K562 (cell line): ENCODE measurements at regions not wholly inside any gene's neighbourhood (a gene's known extent, or its start where the extent isn't known, plus 50 kb on each side); places are given as distances from the start of the nearest gene placed in this dataset.

Source experiments
- ATAC-seq: fragments of 200-7000 bp; cut with Tn5 transposase; 3 replicates; pipeline ENCODE4 v1.9.1; 2020; ENCODE audit warnings: moderate library complexity
- BruUV-seq: library from RNA; stranded (reverse); fragments of 400-500 nt; replicated peaks from 2 replicates; lab custom pipeline; 2021; lab: Mats Ljungman, UMichigan
- CTCF ChIA-PET: fragments of 300-600 bp; formaldehyde crosslinking; extraction: SDS; loops from one replicate; lab custom pipeline; 2021; ENCODE audit warnings: low intra/inter-chr PET ratio; lab: Yijun Ruan, JAX
- POLR2A ChIA-PET: fragments of 300-600, 350-650 bp; sonication (Branson Sonifier 250); formaldehyde crosslinking; extraction: SDS; loops from one replicate; lab custom pipeline; 2021; ENCODE audit warnings: antibody characterized with exemption, inconsistent platforms; lab: Yijun Ruan, JAX
- DNase-seq, 4 experiments: peaks; one replicate each; pipeline versions ENCODE4 v3.0.0 to v3.0.0-alpha.2; 2011 to 2018; ENCODE audit warnings: low spot score in 3 of 4, mixed read lengths in 3 of 4; ENCODE audit errors: extremely low read depth in 1 of 4
- FAIRE-seq: peaks from 2 replicates; lab custom pipeline; 2011; peaks lifted over from hg19 to GRCh38; lab: Jason Lieb, UNC
- H2AFZ ChIP-seq: 2 replicates; pipeline ENCODE4 v1.6.0; 2011; ENCODE audit warnings: low read depth, low read length, control low read depth, inconsistent platforms
- H3K27ac ChIP-seq: fragments of 200-600 bp; 3 replicates; pipeline ENCODE4 v1.8.0; 2011; ENCODE audit warnings: low read depth, mild to moderate bottlenecking, control low read depth, inconsistent platforms, low read length, moderate library complexity, mixed read lengths; ENCODE audit errors: extremely low read depth
- H3K27me3 ChIP-seq, 2 experiments: fragments of 300-600 bp in 1 of 2; 2 replicates in 1 of 2; 3 replicates in 1 of 2; pipeline versions ENCODE4 v1.6.0 to v1.8.0; 2011; ENCODE audit warnings: inconsistent platforms in 2 of 2, low read length in 2 of 2, mild to moderate bottlenecking in 1 of 2, mixed read lengths in 1 of 2, moderate library complexity in 1 of 2; ENCODE audit not compliant: control insufficient read depth in 2 of 2, insufficient read depth in 2 of 2
- H3K36me3 ChIP-seq: fragments of 300-600 bp; 3 replicates; pipeline ENCODE4 v1.8.0; 2011; ENCODE audit warnings: mild to moderate bottlenecking, low read length, inconsistent platforms; ENCODE audit not compliant: control insufficient read depth, insufficient read depth
- H3K4me1 ChIP-seq, 2 experiments: fragments of 200-600 bp in 1 of 2; replicated peaks in 1 of 2; 2 replicates in 1 of 2; 3 replicates in 1 of 2; pipeline versions ENCODE4 v1.5.1 to v1.8.0; 2011; ENCODE audit warnings: inconsistent platforms in 2 of 2, low read length in 2 of 2, mild to moderate bottlenecking in 1 of 2, mixed read lengths in 1 of 2, moderate library complexity in 1 of 2; ENCODE audit not compliant: control insufficient read depth in 2 of 2, insufficient read depth in 2 of 2
- H3K4me2 ChIP-seq: 2 replicates; pipeline ENCODE4 v1.6.1; 2011; ENCODE audit warnings: low read length, control low read depth, inconsistent platforms, mixed read lengths; ENCODE audit not compliant: insufficient read depth
- H3K4me3 ChIP-seq: fragments of 200-600 bp; sonication (generic), shearing (Covaris generic); 2 replicates; pipeline ENCODE4 v1.5.1; 2016; ENCODE audit warnings: control low read depth, inconsistent platforms
- H3K79me2 ChIP-seq: fragments of 200-600 bp; 3 replicates; pipeline ENCODE4 v1.8.0; 2011; ENCODE audit warnings: low read length, inconsistent platforms; ENCODE audit not compliant: control insufficient read depth, insufficient read depth
- H3K9ac ChIP-seq, 2 experiments: 2 replicates each; pipeline versions ENCODE4 v1.6.0 to v1.6.1; 2011; ENCODE audit warnings: low read depth in 2 of 2, low read length in 2 of 2, control low read depth in 1 of 2, inconsistent platforms in 1 of 2, mild to moderate bottlenecking in 1 of 2, mixed read lengths in 1 of 2; ENCODE audit not compliant: insufficient read depth in 1 of 2
- H3K9me1 ChIP-seq: one replicate; pipeline ENCODE4 v1.6.0; 2011; ENCODE audit warnings: inconsistent platforms, mild to moderate bottlenecking, low read length, moderate library complexity; ENCODE audit not compliant: control insufficient read depth, insufficient read depth
- H3K9me3 ChIP-seq: replicated peaks from 2 replicates; pipeline ENCODE4 v1.5.1; 2011; ENCODE audit warnings: low read depth, low read length, inconsistent platforms; ENCODE audit not compliant: control insufficient read depth, insufficient read depth
- H4K20me1 ChIP-seq: replicated peaks from 2 replicates; pipeline ENCODE4 v1.6.1; 2011; ENCODE audit warnings: low read length, inconsistent platforms, mixed read lengths; ENCODE audit not compliant: control insufficient read depth, insufficient read depth
- CBX1 ChIP-seq: sonication (generic); IDR thresholded peaks from 2 replicates; pipeline ENCODE4 v1.6.1; 2016; ENCODE audit warnings: antibody characterized with exemption, low read depth, mild to moderate bottlenecking
- CEBPG ChIP-seq, 3 experiments: fragments of 200-800 bp in 1 of 3; sonication (Bioruptor generic) in 1 of 3; sonication (generic) in 1 of 3; formaldehyde crosslinking in 1 of 3; IDR thresholded peaks in 2 of 3; conservative IDR thresholded peaks in 1 of 3; 2 replicates each; pipeline versions ENCODE4 v1.6.1 to v1.8.0; 2016 to 2022; ENCODE audit warnings: missing compliant biosample characterization in 2 of 3, missing genetic modification characterization in 2 of 3, mild to moderate bottlenecking in 1 of 3, missing genetic modification reagents in 1 of 3
- FOXA1 ChIP-seq: fragments of 450-650 bp; IDR thresholded peaks from 2 replicates; pipeline ENCODE4 v1.6.1; 2016; ENCODE audit warnings: mild to moderate bottlenecking, borderline replicate concordance
- GTF2E2 ChIP-seq: fragments of 200-800 bp; sonication (Bioruptor generic); IDR thresholded peaks from 2 replicates; pipeline ENCODE4 v1.6.1; 2016; ENCODE audit warnings: missing genetic modification characterization, missing compliant biosample characterization
- HMG20A ChIP-seq: fragments of 450-650 bp; formaldehyde crosslinking; conservative IDR thresholded peaks from 2 replicates; pipeline ENCODE4 v1.4.0; 2020; ENCODE audit warnings: mild to moderate bottlenecking, mixed read lengths
- HNRNPH1 ChIP-seq: fragments of 200-400 bp; formaldehyde crosslinking; optimal IDR thresholded peaks from 2 replicates; pipeline ENCODE3; 2017; ENCODE audit warnings: low read depth, mild to moderate bottlenecking, low read length, moderate library complexity
- MAFG ChIP-seq: fragments of 450-650 bp; conservative IDR thresholded peaks from 2 replicates; pipeline ENCODE4 v1.6.1; 2016; ENCODE audit warnings: missing genetic modification characterization, missing compliant biosample characterization
- MYC ChIP-seq, 2 experiments: fragments of 250-450 bp in 1 of 2; sonication (Bioruptor Pico) in 1 of 2; IDR thresholded peaks; 2 replicates each; pipeline versions ENCODE4 v1.5.1 to v1.6.1; 2012 to 2021; ENCODE audit warnings: low read depth in 2 of 2, borderline replicate concordance in 1 of 2, improper control_type of control experiment in 1 of 2, low read length in 1 of 2, mild to moderate bottlenecking in 1 of 2, moderate library complexity in 1 of 2
- NUFIP1 ChIP-seq: fragments of 450-650 bp; IDR thresholded peaks from 2 replicates; pipeline ENCODE4 v1.6.1; 2018; ENCODE audit not compliant: partially characterized antibody
- PTBP1 ChIP-seq: fragments of 200-400 bp; formaldehyde crosslinking; IDR thresholded peaks from 2 replicates; pipeline ENCODE4 v1.6.1; 2017; ENCODE audit warnings: low read depth, low read length
- SFPQ ChIP-seq: fragments of 200-400 bp; formaldehyde crosslinking; IDR thresholded peaks from 2 replicates; pipeline ENCODE4 v1.6.1; 2017; ENCODE audit warnings: mild to moderate bottlenecking, low read depth, low read length, moderate library complexity
- SIN3B ChIP-seq: fragments of 450-650 bp; IDR thresholded peaks from 2 replicates; pipeline ENCODE4 v1.6.1; 2017; ENCODE audit warnings: low read depth, mild to moderate bottlenecking, moderate library complexity
- SMC3 ChIP-seq: conservative IDR thresholded peaks from 2 replicates; pipeline ENCODE4 v1.6.1; 2011; ENCODE audit warnings: low read depth, low read length, improper control_type of control experiment; ENCODE audit not compliant: insufficient read depth
- TBL1XR1 ChIP-seq, 2 experiments: IDR thresholded peaks; 2 replicates each; pipeline ENCODE4 v1.6.1; 2012; ENCODE audit warnings: improper control_type of control experiment in 2 of 2, low read length in 2 of 2, mild to moderate bottlenecking in 1 of 2
- TCF7L2 ChIP-seq: fragments of 150-350 bp; IDR thresholded peaks from 2 replicates; pipeline ENCODE4 v1.6.1; 2016; ENCODE audit warnings: low read depth, mild to moderate bottlenecking, low read length, moderate library complexity
- ZNF41 ChIP-seq: fragments of 250-450 bp; sonication (Bioruptor Pico); conservative IDR thresholded peaks from 2 replicates; pipeline ENCODE4 v1.4.0; 2020; ENCODE audit warnings: mild to moderate bottlenecking
- ZSCAN32 ChIP-seq: fragments of 450-650 bp; formaldehyde crosslinking; IDR thresholded peaks from 2 replicates; pipeline ENCODE4 v1.4.0; 2020; ENCODE audit warnings: mild to moderate bottlenecking, moderate library complexity
- in situ Hi-C: fragments of 300-500 bp; cut with MboI; formaldehyde crosslinking; loops from 4 replicates; pipeline ENCODE4 v1.15.0; 2018; ENCODE audit warnings: inconsistent platforms, mixed read lengths
- intact Hi-C: fragments of 100-400 bp; cut with micrococcal nuclease; formaldehyde crosslinking; loops from 2 replicates; pipeline ENCODE4 v1.14.2; 2022

GRCh38 chr2:5111581-5111980 lies 580.6 kb upstream of the SOX11 start:
- Histone ChIP-seq H3K4me3 (no peak overlapping the region), H3K4me2 (no peak overlapping the region), H3K36me3 (no peaks in the 10 kb centered on the region), H3K9me3 (0 out of 2 replicates have a peak, but pooled peaks cover 3% of the 10 kb centered on the region), H3K9me1 (no peaks in the 10 kb centered on the region), H3K27ac (no peak overlapping the region), H3K27me3 (no peaks in the 10 kb centered on the region), H3K79me2 (no peaks in the 10 kb centered on the region), H3K9ac (no peak overlapping the region), H3K4me1 (no peaks in the 10 kb centered on the region), H2AFZ (no peak overlapping the region), H4K20me1 (no peaks in the 10 kb centered on the region)
- DNase-seq: no peak
- ChIA-PET POLR2A (no interaction called here), CTCF (no interaction called here)
- TF ChIP-seq SMC3: no peak
- no peak for TF ChIP-seq GTF2E2 (tag)
- TF ChIP-seq PTBP1: no peak
- TF ChIP-seq SIN3B: no peak
- TF ChIP-seq ZSCAN32 (CRISPR knock-in tag): no peak
- ATAC-seq: no peak
- FAIRE-seq: no peak
- in situ Hi-C loops: no loop called here
- intact Hi-C loops: no loop called here
- BruUV-seq: no TSS peak

- intact Hi-C loops (no loop called here), in situ Hi-C loops (no loop called here)
- Histone ChIP-seq H3K79me2 (no peaks in the 10 kb centered on the region), H3K9ac (no peak overlapping the region), H3K4me1 (no peaks in the 10 kb centered on the region), H3K9me3 (no peaks in the 10 kb centered on the region), H4K20me1 (no peaks in the 10 kb centered on the region), H3K36me3 (no peaks in the 10 kb centered on the region), H3K27ac (no peak overlapping the region), H3K4me3 (no peak overlapping the region), H3K9me1 (no peaks in the 10 kb centered on the region), H3K27me3 (no peaks in the 10 kb centered on the region), H2AFZ (no peak overlapping the region), H3K4me2 (no peak overlapping the region)
- DNase-seq (no peak), FAIRE-seq (no peak), ATAC-seq (no peak)
- BruUV-seq: no TSS peak
- CTCF ChIA-PET: no interaction called here
- POLR2A ChIA-PET: no interaction called here
- TF ChIP-seq SFPQ (no peak), CEBPG (CRISPR knock-in tag; IDR thresholded peaks at IDR 0.05) (no peak), CEBPG (tag; conservative IDR thresholded peaks at IDR 0.05 in 1 of 2, IDR thresholded peaks at IDR 0.05 in 1 of 2) (no peak), MYC (IDR thresholded peaks at IDR 0.05; ENCODE audit: low read depth, low read length) (no peak), MYC (CRISPR knock-in tag; IDR thresholded peaks at IDR 0.05; ENCODE audit: borderline replicate concordance, low read depth) (no peak), CBX1 (no peak), ZNF41 (CRISPR knock-in tag) (no peak), HNRNPH1 (no peak), HMG20A (no peak), TCF7L2 (no peak), NUFIP1 (no peak), FOXA1 (no peak), MAFG (tag) (no peak), TBL1XR1 (IDR thresholded peaks at IDR 0.05; ENCODE audit: low read length in 2 of 2) (no peak)
These were observed 573.1 kb upstream of the SOX11 start for GRCh38 chr2:5119046-5119445.
